SK-N-MC (cell line): ENCODE measurements at regions not wholly inside any gene's neighbourhood (a gene's known extent, or its start where the extent isn't known, plus 50 kb on each side); places are given as distances from the start of the nearest gene placed in this dataset.

ENCODE experiments used
- EZH2 ChIP-seq: fragments of 200-600 bp; sonication (generic); IDR thresholded peaks from one replicate; pipeline ENCODE4 v1.6.1; 2017; ENCODE audit warnings: antibody characterized with exemption
- FOXP2 ChIP-seq: optimal IDR thresholded peaks from 2 replicates; pipeline ENCODE3; 2011; ENCODE audit warnings: mild to moderate bottlenecking, moderate library complexity; ENCODE audit not compliant: insufficient read depth; ENCODE audit errors: extremely low read length, control extremely low read depth
- POLR2AphosphoS5 ChIP-seq: IDR thresholded peaks from 2 replicates; pipeline ENCODE4 v1.6.1; 2012; ENCODE audit warnings: mild to moderate bottlenecking, low read depth, low read length, borderline replicate concordance

GRCh38 chr10:33484787-33485186 is 150.3 kb upstream of the NRP1 start:
- TF ChIP-seq POLR2AphosphoS5 (no peak), EZH2 (no peak), FOXP2 (no peak)
